ENCODE measurements at regions not wholly inside any gene's neighbourhood (a gene's known extent, or its start where the extent isn't known, plus 50 kb on each side); places are given as distances from the start of the nearest gene placed in this dataset.

GRCh38 chr1:29646161-29646775 lies 409.9 kb downstream of the PTPRU start:
- DNase-seq (ENCODE audit: low read depth), result no peak
- H3K4me3 ChIP-seq (ENCODE audit: low read depth, low read length), result no peak overlapping the region
- TF ChIP-seq, protein P1, sequence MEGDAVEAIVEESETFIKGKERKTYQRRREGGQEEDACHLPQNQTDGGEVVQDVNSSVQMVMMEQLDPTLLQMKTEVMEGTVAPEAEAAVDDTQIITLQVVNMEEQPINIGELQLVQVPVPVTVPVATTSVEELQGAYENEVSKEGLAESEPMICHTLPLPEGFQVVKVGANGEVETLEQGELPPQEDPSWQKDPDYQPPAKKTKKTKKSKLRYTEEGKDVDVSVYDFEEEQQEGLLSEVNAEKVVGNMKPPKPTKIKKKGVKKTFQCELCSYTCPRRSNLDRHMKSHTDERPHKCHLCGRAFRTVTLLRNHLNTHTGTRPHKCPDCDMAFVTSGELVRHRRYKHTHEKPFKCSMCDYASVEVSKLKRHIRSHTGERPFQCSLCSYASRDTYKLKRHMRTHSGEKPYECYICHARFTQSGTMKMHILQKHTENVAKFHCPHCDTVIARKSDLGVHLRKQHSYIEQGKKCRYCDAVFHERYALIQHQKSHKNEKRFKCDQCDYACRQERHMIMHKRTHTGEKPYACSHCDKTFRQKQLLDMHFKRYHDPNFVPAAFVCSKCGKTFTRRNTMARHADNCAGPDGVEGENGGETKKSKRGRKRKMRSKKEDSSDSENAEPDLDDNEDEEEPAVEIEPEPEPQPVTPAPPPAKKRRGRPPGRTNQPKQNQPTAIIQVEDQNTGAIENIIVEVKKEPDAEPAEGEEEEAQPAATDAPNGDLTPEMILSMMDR (conservative IDR thresholded peaks at IDR 0.05; ENCODE audit: low read depth, low read length), result no peak

GRCh38 chr1:29645586-29645985 lies 409.3 kb downstream of the PTPRU start:
- H3K4me3 ChIP-seq (ENCODE audit: low read depth, low read length), result no peak overlapping the region
- DNase-seq (ENCODE audit: low read depth), result no peak
- TF ChIP-seq, protein P1 (conservative IDR thresholded peaks at IDR 0.05; ENCODE audit: low read depth, low read length), result no peak

DNA sequence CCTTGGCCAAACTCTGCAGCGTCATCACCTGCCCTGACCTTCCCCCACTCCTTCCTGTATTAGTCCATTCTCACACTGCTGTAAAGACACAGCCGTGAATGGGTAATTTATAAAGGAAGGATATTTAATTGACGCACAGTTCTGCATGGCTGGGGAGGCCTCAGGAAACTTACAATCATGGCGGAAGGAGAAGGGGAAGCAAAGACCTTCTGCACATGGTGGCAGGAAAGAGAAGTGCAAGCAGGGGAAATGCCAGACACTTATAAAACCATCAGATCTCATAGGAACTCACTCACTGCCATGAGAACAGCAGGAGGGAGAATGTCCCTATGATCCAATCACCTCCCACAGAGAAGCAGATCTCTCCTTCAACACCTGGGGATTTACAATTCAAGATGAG lies 408.5 kb downstream of the PTPRU start:
- H3K4me3 ChIP-seq (ENCODE audit: low read depth, low read length), result no peak overlapping the region
- TF ChIP-seq, protein P1 (conservative IDR thresholded peaks at IDR 0.05; ENCODE audit: low read depth, low read length), result peak; percentile 19
- no peak for DNase-seq (ENCODE audit: low read depth)

- H3K4me3 ChIP-seq (ENCODE audit: low read depth, low read length), result no peak overlapping the region
- TF ChIP-seq, protein P1 (conservative IDR thresholded peaks at IDR 0.05; ENCODE audit: low read depth, low read length), result no peak
- DNase-seq (ENCODE audit: low read depth), result no peak
Observed at GRCh38 chr1:29643838-29644440, 407.6 kb downstream of the PTPRU start.

GRCh38 chr1:29643281-29643680 lies 407.0 kb downstream of the PTPRU start:
- H3K4me3 ChIP-seq (ENCODE audit: low read depth, low read length), result no peak overlapping the region
- DNase-seq (ENCODE audit: low read depth), result no peak
- TF ChIP-seq, protein P1 (conservative IDR thresholded peaks at IDR 0.05; ENCODE audit: low read depth, low read length), result no peak

DNA sequence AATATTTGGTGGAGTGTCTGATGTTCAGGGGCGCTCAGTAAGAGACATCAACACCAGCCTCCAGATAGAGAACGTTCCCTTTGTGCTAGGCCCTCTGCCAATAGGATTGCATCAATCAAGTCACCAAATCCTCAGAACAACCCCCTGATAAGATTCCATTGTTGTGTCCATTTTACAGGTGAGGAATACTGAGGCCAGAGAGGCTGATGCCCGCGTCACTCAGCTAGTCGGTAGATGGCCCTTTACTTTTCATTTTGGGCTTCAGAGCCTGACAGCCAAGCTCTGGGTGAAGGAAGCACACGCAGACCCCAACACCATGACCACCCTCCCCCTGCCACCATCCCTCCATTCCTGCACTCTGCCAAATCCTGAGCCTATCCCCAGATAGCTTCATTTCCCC lies 406.2 kb downstream of the PTPRU start:
- no peak overlapping the region for H3K4me3 ChIP-seq (ENCODE audit: low read depth, low read length)
- TF ChIP-seq, protein P1 (conservative IDR thresholded peaks at IDR 0.05; ENCODE audit: low read depth, low read length), result no peak
- DNase-seq (ENCODE audit: low read depth), result no peak

GRCh38 chr1:29641921-29642320 lies 405.6 kb downstream of the PTPRU start:
- H3K4me3 ChIP-seq (ENCODE audit: low read depth, low read length), result no peak overlapping the region
- no peak for DNase-seq (ENCODE audit: low read depth)
- TF ChIP-seq, protein P1 (conservative IDR thresholded peaks at IDR 0.05; ENCODE audit: low read depth, low read length), result no peak

All from epithelial cell of proximal tubule (primary cell).